Ramos (cell line): ENCODE measurements at regions not wholly inside any gene's neighbourhood (a gene's known extent, or its start where the extent isn't known, plus 50 kb on each side); places are given as distances from the start of the nearest gene placed in this dataset.

Source experiments
- in situ Hi-C: fragments of 300-500 bp; cut with MboI; formaldehyde crosslinking; loops from one replicate; pipeline ENCODE4 v1.14.3; 2022; ENCODE audit warnings: low sequenced_read_pairs; ENCODE audit not compliant: unreplicated experiment

DNA sequence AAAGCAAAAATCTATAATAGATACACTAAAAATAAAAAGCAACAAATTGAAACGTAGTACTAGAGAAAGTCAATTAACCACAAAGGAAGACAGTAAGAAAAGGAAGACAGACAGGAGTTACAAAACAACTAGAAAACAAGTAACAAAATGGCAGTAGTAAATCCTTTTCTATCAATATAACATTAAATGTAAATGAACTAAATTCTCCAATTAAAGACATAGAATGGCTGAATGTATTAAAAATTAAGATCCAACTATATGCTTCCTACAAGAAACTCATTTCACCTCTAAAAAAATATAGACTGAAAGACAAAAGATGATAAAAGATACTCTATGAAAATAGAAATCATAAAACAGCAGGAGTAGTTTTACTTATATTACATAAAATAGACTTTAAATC, 79.1 kb downstream of the CTH start:
- in situ Hi-C loops, result no loop called here

DNA sequence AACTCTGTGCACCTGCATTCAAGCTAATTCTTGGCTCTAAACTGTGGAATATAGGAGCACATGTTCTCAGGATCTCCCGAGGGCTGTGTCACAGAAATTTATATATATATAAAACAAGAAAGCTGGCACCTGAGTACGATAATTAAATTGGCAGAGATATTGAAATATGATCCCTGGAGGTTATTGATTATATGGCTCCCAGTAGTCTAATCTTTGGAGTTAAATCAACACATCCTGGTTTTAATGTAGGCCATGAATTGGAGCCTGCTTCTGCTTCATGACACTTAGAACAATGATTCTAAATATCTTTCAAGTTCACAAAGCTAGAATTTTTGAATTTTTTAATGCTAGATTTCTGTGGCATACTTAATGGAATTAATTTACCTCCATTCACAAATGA, 84.3 kb downstream of the CTH start:
- in situ Hi-C loops, result no loop called here

DNA sequence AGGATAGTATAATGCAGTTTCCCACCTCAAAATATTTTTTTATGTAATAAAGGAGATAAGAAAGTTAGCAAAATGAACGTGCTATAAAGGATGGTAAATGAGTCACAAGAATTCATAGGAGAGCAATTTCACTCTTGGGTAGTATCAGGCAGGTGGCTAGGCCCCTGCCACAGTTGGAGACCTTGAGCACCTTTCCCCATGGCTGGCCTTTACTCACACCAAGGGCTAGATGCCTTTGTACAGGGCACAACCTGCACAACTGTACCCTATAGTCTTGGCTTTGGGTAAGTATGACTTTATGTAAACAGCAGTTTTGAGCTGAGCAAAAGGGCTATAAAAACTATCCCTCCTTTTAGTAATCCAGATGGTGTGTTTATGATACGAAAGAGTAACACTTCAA, 85.1 kb downstream of the CTH start:
- in situ Hi-C loops, result no loop called here

DNA sequence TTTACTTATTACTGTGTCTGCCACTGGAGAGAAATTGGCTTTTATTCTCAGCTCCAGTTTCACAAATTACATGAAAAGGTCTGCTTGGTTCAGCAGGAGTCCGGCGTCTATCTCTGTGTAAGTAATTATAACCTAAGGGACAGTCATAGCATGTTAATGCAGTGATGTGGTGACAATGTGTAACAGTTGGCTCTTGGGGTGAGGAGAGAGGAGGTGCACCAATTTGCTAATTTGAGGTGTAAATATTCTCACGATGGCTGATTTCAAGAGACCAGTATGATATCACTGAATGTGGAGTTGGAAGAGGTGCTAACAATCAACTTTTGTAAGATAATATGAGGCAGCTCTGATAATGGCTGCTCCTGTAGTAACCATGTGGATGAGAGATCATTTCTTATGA, 86.1 kb downstream of the CTH start:
- in situ Hi-C loops, result no loop called here

DNA sequence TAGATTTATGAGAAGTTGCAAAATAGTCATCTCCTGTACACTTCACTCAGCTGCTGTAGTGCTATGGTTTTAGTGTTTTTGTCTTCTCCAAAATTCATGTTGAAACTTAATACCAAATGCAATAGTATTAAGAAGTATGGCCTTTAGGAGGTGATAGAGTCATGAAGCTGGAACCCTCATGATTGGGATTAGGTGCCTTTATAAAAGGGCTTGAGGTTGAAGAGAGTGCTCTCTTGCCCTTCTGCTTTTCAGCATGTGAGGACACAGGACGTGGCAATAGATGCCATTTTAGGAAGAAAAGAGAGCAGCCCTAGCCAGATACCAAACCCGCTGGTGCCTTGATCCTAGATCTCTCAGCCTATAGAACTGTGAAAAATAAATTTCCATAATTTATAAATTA, 87.6 kb downstream of the CTH start:
- in situ Hi-C loops, result no loop called here

DNA sequence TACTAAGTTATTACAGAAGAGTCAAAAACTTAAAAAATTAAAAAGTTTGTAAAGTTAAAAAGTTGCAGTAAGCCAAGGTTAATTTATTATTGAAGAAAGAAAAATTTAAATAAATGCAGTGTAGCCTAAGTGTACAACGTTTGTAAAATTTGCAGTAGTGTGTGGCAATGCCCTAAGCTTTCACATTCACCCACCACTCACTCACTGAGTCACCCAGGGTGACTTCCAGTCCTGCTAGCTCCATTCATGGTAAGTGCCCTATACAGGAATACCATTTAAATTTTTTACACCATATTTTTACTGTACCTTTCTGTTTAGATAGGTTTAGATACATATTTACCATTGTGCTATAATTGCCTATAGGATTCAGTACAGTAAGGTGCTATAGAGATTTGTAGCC, 88.6 kb downstream of the CTH start:
- in situ Hi-C loops, result no loop called here

- in situ Hi-C loops, result no loop called here
Observed at GRCh38 chr1:70503358-70503757, 92.3 kb downstream of the CTH start.

DNA sequence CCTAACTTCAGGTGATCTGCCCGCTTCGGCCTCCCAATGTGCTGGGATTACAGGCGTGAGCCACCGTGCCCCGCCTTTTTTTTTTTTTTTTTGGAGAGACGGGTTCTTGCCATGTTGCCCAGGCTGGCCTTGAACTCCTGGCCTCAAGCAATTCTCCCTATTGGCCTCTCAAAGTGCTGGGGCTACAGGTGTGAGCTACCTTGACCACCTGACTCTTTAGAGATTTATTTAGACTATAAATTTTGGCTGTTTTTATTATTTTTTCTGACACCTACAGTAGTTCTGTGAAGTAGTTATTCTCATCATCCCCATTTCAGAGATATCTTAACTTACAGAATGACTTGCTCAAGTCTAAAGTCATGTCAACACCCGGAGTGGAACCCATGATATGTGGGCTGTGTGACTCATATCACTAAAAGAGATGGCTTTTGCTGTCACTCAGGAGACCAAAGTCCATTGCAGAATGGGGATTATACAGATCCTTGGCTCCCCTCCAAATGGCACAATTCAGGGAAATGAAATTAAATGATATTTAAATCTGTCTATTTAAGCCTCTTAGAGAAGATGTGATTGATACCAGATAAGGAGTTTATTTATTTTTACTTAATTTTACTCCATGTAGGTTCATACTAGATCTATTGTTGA, 93.2 kb downstream of the CTH start:
- in situ Hi-C loops, result no loop called here

GRCh38 chr1:70504821-70505193, 93.7 kb downstream of the CTH start:
- in situ Hi-C loops, result loop anchor here (5.0 kb wide), 1 partner anchor 368 kb away; no protein-coding TSS in a partner anchor

- in situ Hi-C loops, result loop anchor here (5.0 kb wide), 1 partner anchor 371 kb away; no protein-coding TSS in a partner anchor
Observed at GRCh38 chr1:70507991-70508390, 96.9 kb downstream of the CTH start.

DNA sequence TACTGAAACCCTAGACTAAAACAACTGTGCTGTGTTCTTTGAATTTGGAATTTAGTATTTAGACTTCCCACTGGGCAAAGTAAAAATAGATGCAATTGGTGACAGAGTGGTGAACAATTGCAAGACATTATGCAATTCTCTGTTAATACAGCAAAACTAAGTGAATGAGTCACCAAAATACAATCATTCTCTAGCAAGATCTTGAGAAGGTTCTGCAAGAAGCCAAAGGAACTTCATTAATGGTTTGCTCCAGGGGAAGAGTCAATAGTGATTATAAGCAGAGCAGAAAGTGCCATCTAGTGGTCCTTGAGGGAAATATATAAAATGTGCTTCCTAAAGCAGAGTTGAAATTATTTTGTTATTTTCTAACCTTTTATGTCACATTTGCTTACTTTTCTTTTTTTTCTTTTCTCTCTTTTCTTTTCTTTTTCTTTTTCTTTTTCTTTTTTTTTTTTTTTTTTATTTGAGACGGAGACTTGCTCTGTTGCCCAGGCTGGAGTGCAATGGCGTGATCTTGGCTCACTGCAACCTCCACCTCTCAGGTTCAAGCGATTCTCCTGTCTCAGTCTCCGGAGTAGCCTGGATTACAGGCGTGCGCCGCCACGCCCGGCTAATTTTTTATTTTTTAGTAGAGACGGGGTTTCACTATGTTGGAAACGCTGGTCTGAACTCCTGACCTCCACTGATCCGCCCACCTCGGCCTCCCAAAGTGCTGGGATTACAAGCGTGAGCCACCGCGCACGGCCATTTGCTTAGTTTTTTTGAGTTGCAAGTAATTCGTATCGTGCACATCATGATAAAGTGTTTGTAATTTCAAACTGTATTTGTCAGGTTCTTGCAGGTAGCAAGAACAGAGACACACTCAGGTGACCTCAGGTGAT, 99.2 kb downstream of the CTH start:
- in situ Hi-C loops, result loop anchor here (5.0 kb wide), 1 partner anchor 373 kb away; no protein-coding TSS in a partner anchor

- in situ Hi-C loops, result no loop called here
Observed at GRCh38 chr1:70517444-70517843, 106.4 kb downstream of the CTH start.

DNA sequence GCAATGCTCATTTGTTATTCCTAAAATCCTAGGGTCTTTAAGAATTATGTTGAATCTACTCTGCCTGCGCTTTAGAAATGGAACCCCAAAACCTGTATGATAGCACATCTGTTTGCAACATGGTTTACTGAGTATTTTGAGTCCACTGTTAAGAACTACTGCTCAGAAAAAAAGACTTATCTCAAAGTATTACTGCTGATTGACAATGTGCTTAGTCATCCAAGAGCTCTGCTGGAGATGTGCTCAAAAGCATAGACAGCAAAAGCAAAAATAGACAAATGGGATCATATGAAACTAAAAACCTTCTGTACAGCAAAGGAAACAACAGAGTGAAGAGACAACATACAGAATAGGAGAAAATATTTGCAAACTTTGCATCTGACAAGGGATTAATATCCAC, 107.0 kb downstream of the CTH start:
- in situ Hi-C loops, result no loop called here

DNA sequence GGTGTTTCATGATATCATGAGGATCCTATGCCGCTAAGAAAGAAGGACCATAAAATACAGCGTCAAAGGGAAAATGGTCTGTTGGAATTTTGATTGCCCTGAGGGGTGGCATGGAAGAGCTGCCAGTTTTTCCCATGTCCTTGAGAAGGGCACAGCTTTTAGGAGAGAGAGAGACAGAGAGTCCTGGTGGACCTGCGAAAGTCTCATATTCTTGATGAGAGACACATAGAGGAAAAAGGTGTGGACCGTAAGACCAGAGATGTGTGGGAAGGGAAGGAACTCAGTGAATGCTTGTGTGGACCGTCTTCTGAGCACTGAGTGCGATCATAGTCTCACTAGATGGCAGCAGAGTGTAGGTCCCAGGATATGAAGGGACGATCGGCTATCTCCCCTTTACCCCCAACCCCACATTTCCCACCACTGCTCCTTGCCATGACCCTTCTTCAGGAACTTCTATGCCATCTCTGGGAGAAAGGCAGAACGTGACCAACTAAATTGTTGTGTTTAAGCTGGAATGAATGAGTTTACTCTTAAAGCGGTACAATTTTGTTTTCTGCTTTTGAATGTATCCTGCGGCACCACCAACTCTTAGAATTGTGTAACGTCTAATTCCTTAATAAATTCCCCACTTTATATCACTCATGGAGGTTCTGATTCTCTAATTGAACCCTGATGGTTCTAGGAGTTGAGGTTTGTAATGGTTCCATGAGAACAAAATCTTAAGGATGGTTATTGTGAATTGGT, 117.7 kb downstream of the CTH start:
- in situ Hi-C loops, result loop anchor here (10.0 kb wide), 1 partner anchor 516 kb away; the partner anchor contains the start of gene PTGER3

- in situ Hi-C loops, result no loop called here
Observed at GRCh38 chr1:70536708-70537366, 125.8 kb downstream of the CTH start.

DNA sequence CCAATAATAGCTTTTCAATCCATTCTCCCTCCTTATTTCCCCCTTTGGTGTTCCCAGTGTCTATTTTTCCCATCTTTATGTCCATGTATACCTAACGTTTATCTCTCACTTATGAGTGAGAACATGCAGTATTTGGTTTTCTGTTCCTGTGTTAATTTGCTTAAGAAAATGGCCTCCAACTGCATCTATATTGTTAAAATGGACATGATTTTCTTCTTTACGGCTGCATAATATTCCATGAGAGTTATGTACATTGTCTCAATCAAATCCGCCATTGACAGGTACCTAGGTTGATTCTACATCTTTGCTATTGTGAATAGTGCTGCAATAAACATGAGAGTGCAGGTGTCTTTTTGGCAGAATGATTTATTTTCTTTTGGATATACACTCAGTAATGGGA, 126.7 kb downstream of the CTH start:
- in situ Hi-C loops, result no loop called here

- in situ Hi-C loops, result no loop called here
Observed at GRCh38 chr1:70542030-70542429, 131.0 kb downstream of the CTH start.

DNA sequence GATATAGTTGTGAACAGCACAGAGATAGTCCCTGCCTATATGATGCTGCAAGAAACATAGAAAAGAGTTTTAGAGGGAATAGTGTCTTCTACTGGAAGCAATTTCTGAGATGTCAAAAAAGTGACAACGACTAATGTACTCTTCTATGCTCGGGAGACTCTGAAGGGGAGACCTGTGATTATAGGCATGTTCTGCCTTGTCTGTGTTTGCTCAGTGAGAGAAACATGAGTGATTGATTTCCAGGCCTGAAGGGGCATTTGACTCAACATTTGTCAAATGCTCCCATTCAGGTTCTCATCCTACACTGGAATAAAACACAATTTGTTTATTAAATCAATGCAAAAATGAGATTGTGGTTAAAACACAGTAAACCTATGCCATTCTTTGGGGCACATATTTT, 131.8 kb downstream of the CTH start:
- in situ Hi-C loops, result no loop called here

- in situ Hi-C loops, result no loop called here
Observed at GRCh38 chr1:70546726-70547125, 135.7 kb downstream of the CTH start.
